GM18502 (cell line): ENCODE measurements at regions not wholly inside any gene's neighbourhood (a gene's known extent, or its start where the extent isn't known, plus 50 kb on each side); places are given as distances from the start of the nearest gene placed in this dataset.

Source experiments
- ATAC-seq: cut with Tn5 transposase; IDR thresholded peaks from one replicate; pipeline ENCODE4 v1.9.1; 2021; ENCODE audit warnings: mild to moderate bottlenecking; ENCODE audit not compliant: unreplicated experiment, poor library complexity

DNA sequence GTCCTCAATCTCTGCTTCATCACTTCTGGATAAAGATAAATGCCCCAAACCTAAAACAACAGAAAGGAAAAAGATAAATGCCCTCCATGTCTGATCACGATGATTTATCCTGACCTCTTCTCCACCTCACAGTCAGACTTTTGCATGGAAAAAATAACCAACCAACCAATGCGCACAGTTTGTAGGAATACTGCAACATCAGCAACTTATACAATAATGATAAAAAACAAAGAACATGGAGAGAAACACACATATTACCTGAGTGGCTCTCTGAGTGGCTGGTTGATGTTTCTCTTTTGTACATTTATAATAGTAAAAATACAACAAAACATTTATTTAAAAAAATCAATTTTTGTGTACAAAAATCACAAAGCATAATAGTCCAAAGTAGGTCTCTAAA lies 93.0 kb upstream of the PUDP start:
- no peak for ATAC-seq

DNA sequence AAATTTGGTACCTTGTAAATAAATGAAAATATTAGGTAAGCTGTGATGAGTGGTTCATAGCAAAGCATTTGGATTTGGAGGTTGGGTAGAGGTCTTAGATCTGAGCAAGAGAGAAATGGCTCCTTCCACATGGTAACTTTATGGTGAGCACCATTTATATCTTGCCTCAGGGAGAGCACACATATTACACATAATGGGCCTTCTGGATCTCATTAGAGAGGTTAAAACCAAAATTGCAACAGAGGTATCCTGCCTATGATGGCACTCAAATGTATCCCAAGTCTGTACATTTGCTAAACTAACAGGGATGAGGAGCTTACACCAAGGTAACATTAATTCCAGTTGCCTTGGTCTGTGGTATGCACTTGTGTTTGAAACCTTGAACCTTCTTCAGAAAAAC lies 87.1 kb upstream of the PUDP start:
- ATAC-seq, result no peak

DNA sequence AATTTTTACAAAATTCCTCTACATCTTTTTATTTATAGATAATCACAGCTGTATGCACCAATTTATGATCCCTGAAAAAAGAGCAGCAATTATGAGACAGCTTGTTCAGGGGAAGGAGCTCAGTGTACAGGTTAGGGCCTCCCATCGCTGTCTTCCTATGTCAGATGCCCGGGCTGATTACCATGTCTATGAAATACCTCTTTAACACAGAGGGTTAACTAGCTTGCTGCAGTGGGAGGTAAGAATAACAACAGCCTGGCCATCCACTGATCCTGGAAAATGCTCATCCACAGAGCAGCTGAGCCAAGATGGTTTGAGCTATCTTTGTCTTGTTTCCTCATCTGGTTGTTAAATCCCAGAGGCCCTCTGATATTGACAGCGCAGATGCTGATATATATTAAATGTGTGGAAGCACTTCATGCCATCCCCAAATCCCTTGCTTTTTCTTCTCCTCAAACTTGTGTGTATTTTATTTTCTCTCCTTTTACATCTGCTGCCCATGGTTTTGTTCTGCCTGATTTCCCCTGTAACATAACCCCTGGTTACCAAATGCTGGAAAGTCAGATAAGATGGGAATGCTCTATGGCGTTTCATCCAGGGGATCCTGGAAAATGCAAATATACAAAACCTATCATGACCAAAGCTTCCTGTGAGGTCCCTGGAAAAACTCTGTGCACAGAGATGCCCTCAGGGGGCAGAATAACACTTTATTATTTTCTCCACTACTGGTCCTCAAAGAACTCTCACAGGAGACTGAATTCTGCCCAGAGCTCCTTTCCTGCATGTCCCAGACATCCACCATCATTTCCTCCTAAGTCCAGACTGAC lies 85.8 kb upstream of the PUDP start:
- ATAC-seq, result no peak

DNA sequence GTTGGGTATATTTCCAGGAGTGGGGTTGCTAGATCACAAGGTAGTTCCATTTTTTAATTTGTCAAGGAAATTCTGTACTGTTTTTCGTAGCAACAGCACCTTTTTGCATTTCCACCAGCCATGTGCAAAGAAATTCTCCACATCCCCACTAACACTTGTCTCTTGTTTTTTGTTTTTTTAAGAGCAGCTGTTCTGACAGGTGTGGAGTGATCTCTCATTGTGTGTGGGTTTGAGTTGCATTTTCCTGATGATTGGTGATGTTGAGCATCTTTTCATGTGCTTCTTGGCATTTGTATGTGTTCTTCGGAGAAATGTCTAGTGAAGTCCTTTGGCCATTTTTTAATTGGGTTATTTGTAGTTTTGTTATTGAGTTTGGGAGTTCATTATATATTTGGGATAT lies 80.3 kb upstream of the PUDP start:
- ATAC-seq, result no peak

DNA sequence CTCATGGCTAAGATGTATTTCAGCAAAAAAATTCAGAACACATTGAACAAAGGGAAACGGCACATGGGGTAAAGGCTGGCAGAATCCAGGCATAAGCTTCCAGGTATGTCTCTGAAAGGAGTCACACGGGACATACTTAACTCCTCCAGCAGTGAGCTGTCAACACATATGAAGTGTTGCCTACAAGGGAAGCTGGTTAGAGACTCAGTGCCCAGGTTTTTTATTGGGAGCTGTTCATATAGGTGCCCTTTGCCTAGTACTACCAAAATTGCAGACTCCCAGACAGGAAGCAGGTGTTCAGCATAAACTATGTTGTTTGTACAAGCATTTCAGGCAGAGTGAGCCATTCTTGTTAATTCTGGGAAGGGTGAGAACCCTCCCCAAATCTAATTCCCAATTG lies 77.4 kb upstream of the PUDP start:
- no peak for ATAC-seq

DNA sequence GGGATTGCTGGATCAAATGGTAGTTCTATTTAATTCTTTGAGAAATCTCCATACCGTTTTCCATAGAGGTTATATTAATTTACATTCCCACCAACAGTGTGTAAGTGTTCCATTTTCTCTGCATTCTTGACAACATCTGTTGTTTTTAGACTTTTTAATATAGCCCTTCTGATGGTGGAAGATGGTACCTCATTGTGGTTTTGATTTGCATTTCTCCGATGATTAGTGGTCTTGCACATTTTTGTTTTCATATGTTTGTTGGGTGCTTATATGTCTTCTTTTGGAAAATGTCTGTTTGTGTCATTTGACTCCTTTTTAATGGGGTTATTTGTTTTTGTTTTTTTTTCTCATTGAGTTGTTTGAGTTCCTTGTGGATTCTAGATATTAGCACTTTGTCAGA lies 75.3 kb upstream of the PUDP start:
- peak; percentile 42 for ATAC-seq

DNA sequence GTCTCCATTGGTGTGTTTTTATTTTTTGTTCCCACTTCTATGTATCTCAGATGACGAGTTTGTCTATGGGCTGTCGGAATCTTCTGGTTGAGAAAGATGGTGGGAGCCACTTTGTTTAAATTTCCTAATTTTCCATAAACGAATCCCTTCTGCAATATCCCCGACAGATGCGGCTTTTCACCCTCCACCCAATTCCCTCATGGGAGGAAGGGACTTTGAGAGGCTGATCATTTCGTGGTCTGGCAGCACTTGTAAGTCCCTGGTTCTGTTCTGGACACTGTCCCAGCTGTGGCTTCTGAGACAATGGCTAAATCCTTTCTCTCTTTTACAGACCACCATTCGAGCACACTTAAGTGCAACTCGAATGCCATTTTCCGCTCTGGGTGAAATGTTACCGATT lies 72.2 kb upstream of the PUDP start:
- ATAC-seq, result no peak

DNA sequence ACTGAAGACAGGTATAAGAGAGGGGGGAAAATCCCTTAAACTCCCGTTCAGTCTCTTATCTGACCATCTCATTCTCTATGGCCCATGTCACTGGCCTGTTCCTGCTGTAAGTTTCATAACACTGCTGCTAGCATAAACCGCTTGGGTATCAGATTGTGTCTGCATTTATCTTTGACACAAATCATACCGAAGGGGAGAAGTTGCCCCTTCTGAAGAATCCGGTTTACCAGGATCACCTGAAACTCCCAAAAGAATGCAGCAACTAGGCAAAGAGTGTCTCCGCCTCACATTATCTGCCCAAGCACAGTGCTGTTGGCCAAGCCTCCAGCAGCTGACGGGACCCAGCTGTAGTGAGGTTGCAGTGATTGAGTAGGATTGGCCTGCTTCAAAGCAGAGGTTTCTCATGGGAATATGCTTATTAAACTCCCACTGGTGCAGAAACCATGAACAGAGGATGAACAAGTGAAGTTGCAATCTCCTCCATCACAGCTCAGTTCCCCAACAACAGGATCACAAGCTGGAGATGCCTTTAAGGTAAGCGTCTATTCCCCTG lies 71.3 kb upstream of the PUDP start:
- ATAC-seq, result peak; percentile 79

DNA sequence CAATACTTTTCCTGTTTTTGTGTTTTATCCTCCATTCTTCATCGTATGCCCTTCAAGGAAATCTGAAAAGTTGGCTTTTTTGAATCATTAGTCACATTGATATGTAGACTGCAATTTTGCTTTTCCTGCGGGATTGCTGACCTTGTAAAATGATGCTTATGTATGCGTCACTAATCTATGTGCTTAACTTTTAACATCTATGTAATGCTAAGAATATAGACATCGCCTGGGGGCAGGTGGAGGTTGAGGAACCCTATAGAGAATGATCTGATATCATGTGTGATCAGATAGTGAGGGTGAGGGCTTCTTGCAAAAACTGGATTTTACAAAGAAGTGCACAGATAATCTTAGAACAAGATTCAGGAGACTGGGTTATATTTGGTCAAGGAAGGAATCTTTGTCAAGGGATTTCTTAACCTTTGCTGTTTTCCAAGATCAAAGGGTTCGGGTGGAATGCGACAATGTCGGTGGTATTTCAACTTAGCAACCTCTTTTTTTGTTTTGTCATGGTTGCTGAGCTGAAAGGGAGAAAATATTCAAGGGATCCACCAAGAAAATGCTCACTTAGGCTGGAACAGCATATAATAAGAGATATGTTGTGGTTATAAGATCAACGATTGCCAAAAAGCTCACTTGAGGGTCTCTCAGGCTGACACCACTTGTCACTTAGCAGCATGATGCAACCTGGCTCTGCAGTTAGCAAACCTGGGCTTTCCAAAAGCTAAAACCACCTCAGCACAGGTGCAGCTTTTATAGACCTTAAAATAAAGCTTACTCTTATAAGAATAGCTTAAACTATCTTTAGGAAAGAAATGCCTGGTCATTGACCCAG lies 70.6 kb upstream of the PUDP start:
- no peak for ATAC-seq

DNA sequence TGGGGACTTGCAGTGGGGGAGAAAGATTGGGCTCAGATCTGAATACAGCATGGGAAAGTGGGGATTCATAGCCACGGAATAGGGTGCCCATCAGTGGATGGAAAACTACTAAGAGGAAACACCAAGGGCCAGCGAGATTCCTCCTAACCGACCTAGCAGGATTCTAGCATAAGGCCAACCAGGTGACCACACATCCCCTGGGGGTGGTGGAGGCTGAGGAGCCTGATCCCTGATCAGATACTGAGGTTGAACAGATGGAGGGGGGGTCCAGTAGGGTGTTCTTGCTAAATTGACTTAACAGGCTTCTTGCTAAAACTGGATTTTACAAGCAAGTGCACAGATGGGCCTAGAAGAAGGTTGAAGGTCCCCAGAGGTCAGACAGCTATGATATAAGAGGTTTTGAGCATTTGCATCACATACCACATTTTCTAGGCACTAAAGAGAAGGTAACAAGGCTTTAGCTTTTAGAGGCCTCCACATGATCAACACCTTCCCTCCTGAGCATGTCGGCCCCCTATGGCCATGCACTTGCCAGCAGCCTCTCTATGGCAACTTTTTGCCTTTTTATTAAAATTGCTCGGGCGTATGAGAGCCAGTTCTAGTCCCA lies 69.1 kb upstream of the PUDP start:
- peak; percentile 40 for ATAC-seq

DNA sequence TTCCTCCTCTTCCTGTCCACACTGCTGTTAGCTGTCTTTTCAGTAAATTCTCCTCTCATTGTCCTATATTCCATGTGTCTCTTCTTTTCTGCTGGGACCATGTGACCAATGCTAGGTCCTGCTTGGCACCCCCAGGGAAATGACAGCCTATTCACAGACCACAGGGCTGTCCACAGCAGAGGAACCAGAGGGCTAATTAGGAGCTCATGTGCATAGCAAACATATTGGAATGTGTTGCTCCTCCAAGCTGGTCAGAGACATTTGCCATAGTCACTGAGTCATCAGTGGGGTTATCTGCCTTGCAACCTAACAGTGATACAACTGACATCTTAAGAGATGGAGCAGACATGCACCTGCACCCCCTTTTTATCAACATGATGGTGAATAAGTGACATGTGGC lies 67.9 kb upstream of the PUDP start:
- no peak for ATAC-seq

DNA sequence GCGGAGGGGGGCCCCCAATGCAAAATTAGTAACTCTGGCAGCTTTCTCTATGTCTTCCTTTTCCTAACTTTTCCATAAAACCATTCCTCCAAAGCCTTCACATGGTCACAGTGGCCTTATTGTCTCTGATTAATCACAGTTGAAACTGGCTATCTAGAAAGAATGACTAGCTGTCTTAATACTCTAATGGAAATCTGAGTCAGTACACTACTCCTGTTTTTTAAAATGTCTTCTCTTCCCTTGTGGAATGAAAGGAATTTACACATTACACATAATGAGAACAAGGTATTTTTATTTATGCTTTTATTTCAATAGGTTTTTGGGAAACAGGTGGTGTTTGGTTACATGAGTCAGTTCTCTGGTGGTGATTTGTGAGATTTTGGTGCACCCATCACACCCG lies 66.3 kb upstream of the PUDP start:
- ATAC-seq, result no peak

DNA sequence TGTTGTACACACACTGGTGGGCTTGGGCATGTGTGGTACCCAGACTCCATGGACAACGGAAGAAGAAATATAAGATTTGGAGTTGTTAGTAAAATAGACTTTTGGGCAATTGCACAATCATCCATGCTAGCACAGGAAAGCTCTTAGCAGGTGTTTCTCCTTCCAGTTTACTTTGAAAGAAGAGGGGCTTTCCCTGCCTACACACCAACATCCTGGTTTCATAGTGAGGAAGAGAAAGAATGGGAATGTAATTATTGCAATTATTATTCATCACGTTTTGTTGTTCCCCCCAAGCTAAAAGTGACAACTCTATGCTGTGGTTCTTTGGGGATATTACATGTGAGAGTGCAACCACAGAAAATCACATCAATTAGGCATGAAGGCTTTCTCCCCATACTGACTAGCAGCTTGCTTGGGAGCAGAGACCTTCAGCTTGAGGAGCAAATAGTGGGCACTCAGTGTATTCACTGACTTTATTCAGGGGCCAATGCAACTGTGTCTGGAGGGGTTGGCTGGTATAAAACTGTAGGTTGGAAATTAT lies 57.2 kb upstream of the PUDP start:
- peak; percentile 62 for ATAC-seq

DNA sequence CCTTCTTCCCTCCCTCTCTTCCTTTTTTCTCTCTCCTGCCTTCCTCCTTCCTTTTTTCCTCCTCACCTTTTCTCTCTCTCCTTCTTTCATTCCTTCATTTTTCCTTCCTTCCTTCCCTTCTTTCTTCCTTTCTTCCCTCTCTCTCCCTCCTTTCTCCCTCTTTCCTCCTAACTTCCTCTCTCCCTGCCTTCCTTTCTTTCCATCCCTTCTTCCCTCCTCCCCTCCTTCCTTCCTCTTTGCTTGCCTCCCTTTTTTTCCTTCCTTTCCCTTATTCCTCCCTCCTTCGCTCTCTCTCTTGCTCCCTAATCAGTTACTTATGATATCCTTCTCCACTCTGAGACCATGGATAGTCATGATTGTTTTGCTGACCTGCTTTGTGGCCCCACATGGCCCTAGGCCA lies 56.7 kb upstream of the PUDP start:
- ATAC-seq, result no peak

DNA sequence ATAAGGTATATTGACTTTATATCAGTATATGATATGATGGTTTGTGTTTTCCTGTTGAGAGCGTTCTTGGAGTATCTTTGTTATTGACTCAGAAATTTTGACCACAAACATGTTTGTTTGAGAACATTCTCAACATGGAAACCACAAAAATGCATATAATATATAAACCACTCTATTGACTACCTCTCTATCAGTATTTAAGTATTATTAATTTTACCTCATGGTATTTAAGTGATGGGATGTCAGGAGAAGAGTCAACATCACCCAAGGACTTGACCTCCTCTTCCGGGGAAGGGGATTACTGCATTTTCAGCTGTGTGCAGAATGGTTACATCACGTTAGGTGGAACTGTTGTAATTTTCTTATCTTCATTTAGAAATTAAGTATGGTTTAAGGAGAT lies 54.3 kb upstream of the PUDP start:
- ATAC-seq, result no peak

DNA sequence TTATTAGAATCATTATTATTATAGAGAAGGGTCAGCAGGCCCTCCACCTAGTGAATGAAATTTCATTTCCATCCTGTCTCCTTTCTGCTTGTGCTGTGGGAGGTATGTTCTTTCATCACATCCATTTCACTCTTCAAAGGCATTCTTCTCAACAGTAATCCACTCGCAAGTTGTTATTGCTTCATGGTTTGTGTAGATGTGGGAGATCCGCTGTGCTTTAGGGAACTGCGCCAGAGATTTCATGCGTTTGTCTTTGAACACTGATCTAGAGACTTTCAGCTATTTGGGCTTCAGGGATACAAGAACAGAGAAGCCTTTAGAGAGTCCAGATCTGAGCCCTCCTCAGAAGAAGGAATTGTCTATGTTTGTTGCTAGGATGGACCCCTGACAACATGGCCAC lies 53.5 kb upstream of the PUDP start:
- ATAC-seq, result no peak

DNA sequence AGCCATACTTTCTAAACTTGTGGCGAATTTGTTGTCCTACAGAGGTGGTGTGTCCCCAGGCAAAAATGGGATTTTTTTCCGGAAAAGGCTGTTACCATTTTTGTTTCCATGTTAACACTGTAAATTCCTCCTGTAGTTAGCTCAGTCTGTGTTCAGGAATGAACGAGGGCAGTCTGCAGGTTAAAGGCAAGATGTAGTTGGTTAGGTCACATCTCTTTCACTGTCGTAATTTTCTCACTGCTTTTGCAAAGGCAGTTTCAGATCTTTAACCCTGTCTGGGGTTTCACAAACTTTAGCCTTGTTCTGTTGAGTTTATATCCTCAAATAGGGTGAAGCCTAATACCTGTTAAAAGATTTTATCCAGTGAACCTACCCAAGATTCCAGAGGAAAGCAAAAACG lies 50.5 kb upstream of the PUDP start:
- ATAC-seq, result no peak
